ENCODE measurements at regions not wholly inside any gene's neighbourhood (a gene's known extent, or its start where the extent isn't known, plus 50 kb on each side); places are given as distances from the start of the nearest gene placed in this dataset.
A peak's percentile ranks its signal among the peaks of the same experiment; 100 is the strongest.

GRCh38 chr2:43051338-43051737 lies 175.1 kb downstream of the ZFP36L2 start:
- no peak for DNase-seq

DNA sequence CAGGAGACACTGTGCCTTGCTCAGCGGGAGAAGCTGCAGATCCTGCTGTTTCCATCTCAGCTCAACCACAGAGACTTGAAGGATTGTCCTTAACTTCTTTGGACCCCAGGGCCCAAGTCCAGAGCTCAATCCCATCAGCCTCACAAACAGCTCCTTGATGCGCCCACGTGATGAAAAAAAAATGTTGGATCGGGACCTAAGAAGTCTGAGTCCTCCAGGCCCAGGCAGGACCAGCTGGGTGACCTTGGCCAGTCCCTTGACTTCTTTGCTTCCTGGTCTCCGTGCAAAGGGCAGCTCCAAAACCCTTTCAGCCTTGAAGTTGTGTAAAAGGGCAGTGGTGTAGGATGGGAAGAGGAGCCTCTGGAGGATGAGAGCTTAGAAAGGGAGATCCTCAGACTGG lies 175.5 kb downstream of the ZFP36L2 start:
- DNase-seq, result no peak

DNA sequence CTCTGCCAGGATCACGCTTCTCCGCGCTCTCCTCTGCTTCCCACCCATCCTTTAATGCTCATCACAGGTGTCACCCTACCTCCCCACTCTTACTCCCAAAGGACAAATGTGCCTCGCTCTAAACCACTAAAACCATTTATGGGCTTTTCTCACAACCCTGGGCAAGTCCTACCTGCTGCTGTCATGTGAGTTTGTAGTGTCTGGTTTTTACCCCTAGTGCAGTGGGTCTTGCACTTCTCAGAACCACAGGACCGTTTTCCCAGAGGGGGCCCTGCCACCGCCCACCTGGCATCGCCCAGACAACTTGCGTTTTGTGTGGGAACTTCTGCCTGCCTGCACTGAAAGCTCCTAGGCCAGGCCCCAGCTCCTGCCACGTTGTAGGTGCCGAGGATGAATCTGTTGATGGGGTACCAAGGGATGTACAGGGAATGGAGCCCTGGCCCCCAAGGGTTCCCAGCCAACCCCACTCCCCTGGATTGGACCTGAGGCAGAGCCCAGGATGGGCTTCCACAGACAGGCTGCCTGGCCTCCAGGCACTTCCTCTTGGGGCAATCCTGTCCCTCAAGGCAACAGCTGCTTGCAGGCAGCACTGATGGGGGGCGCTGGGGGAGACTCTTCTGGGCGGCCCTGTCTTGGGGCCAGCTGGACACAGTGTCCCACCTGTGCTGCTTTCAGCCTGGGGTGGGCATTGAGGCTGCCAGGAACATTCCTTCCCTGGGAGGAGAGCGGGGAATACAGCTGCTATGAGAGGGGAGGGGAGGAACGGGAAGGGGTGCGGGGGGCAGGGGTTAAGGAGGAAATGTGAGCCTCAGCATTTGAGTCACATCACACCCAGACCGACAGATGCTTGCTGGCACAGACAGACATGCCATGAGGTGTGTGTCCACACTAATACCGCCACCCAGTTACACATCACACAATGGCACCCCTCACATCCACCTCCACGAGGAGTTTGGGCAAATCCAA lies 176.3 kb downstream of the ZFP36L2 start:
- no peak for DNase-seq

GRCh38 chr2:43047187-43047780 lies 179.1 kb downstream of the ZFP36L2 start:
- no peak for DNase-seq

DNA sequence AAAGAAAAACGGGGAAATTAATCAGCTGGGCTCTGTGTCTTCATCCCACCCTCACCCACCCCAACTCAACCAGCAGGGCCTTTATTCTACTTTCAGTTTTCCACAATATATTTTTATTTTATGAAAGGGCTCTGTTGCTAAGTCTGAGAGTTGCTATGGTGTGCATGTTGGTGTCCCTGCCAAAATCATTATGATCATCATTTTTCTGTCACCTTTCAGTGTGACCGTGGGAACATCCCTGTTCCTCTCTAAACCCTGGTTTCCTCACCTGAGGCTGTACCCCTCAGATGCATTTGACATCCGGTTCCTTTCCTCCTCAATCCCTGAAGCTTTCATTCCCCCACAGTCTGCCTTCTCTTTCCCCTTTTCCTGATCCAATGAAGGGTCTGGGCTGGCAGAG lies 180.5 kb downstream of the ZFP36L2 start:
- DNase-seq, result no peak

GRCh38 chr2:43044093-43044681 lies 182.2 kb downstream of the ZFP36L2 start:
- DNase-seq, result no peak

DNA sequence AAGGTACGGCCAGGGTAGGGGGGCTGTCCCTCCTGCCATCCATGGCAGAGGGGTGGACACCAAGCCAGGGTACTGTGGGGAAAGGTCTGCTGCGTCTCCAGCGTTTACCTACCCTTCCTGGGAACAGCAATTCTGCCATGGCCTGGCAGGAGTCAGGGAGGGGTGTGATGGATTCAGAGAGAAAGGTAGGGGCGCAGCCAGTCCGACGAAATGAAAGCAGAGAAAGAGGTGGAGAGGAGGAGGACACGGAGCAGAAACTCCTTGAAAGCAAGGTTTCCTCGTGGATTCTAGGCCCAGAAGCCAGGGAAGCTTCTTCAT lies 182.9 kb downstream of the ZFP36L2 start:
- DNase-seq, result no peak

DNA sequence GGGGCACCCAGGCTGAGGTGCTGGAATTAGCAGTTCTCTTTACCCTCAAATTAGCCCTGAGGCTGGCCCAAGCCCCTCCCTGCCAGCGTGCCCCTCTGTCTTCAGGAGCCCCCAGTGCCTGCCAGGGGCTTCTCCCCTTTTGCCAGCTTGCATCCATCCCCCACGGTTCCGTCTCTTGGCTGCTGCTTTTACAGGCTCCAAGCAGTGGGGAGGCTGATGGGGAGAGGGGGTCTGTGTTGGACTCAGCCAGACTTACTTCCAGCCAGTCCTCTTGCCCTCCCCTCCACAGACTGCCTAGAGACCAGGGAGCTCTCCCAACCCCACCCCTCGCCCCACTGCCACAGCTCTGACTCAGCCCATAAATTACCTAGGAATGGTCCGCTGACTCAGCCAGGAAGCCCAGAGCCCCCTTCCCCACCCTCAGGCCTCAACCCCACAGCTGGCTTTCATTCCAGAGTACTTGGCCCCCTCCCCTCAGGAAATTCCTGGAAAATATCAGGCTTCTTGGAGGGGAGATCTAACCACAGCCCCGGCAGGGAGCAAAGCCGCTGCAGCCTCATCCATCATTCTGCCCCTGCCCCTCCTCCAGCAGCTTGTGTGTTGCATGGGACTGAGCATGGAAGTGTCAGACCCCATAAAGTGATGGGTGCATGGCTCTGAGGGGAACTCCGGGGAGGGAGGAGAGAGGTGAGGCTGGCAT lies 184.6 kb downstream of the ZFP36L2 start:
- DNase-seq, result peak in 1 of 2 experiments; percentile 36

- no peak for DNase-seq
These were observed 185.2 kb downstream of the ZFP36L2 start for GRCh38 chr2:43041173-43041591.

DNA sequence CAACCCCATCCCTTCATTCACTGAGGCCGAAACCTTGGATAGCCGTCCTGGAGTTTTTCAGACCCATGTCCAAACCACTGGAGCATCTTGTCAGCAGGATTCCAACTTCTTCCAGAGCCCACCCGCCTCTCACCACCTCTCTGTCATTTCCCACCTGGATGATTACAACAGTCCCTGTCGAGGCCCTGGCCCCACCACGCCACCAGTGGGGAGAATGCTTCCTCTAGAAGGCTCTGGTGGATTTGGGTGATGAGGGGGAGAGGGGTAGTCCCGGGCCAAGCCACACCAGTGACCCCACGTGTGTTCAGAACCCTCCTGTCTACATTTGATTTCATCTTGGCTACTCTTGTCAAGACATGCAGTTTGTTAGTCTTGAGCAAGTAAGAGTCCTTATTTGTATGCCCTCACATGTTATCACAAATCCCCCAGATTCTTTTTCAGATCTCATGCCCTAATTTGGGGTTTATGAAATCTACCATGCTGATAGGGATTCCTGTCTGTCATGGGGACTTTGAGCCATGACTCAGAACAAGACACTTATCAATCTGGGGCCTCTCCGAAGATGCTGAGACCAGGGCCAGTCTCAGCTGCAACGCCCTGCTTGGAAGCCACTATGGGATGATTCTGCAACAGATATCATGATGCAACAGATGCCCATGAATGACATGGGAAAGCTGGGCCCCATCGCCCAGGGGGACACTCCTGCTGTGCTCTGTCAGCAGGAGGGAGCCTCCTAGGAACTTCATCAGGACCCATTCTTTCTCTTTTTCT lies 186.1 kb downstream of the ZFP36L2 start:
- no peak for DNase-seq

GRCh38 chr2:43039376-43040080 lies 186.9 kb downstream of the ZFP36L2 start:
- no peak for DNase-seq

DNA sequence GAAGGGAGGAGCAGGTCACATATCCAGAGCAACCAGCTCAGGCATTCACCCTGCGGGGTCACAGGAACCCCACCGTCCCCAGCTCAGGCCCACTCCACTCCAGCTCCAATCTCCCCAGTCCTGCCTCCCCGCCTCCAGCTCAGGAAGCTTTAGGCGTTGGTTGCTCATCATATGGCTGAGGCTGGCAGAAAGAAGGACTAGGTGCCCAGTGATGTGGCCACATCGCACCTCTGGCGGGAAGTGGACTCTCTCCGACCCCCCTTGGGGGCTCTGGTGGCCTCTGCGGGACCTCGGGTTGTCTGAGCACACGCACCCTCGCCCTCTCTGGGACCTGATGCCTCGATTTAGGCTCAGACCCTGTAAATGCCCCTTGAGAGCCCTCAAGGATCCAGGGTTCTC lies 187.7 kb downstream of the ZFP36L2 start:
- DNase-seq, result no peak

GRCh38 chr2:43038034-43038695 lies 188.2 kb downstream of the ZFP36L2 start:
- no peak for DNase-seq

- DNase-seq, result no peak
These were observed 190.5 kb downstream of the ZFP36L2 start for GRCh38 chr2:43035922-43036321.

DNA sequence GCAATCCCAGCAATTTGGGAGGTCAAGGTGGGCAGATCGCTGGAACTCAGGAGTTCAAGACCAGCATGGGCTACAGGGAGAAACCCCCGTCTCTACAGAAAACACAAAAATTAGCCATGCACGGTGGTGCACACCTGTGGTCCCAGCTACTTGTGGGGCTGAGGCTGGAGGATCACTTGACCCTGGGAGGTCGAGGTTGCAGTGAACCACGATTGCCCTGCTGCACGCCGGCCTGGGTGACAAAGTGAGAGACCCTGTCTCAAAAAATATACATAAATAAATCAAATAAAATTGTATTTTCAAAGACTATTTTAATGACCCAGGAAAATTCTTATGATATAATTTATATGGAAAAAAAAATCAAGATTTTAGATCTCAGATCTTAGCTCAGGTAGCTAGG lies 191.5 kb downstream of the ZFP36L2 start:
- no peak for DNase-seq

GRCh38 chr2:43034242-43034619 lies 192.2 kb downstream of the ZFP36L2 start:
- DNase-seq, result no peak

- DNase-seq, result no peak
These were observed 192.8 kb downstream of the ZFP36L2 start for GRCh38 chr2:43033466-43034241.

- DNase-seq, result no peak
These were observed 193.5 kb downstream of the ZFP36L2 start for GRCh38 chr2:43033016-43033270.

DNA sequence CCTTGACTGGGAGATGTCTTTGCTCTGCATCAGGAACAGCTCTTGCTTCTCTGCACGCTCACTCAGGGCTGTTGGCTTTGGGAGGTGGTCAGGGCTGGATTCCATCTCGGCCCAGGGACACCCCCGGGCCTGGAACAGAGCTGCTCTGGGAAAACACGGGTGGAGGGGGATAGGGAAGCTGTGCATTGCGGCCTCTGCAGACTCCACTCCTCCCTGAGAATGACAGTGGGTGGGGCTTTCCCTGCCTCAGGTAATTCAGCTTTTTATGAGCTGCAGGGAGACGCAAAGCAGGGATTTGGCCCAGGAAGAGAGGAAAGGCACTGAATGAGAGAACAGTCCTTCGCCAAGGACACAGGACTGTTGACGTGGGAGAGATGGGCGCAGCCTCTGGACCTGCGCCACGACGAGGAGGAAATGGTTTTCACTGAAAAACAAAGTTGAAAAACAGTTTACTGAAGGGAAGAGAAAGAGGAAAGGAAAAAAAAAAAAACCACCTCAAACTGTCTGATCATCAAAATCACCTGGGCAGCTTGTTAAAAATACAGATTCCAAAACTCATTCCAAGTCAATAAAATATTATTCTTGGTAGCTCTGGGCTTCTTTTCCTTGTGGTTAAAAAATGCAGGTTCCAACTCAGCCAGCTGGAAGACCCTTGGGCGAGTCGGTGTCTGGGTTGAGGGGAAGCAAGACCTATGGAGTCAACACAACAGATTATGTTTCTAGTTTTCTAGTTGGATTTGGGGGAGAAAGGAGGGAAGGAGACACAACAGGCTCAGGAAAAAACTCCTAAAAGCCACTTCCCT lies 194.0 kb downstream of the ZFP36L2 start:
- no peak for DNase-seq
